Endothelial cell of umbilical vein (primary cell): ENCODE measurements at regions not wholly inside any gene's neighbourhood (a gene's known extent, or its start where the extent isn't known, plus 50 kb on each side); places are given as distances from the start of the nearest gene placed in this dataset.

Source experiments
- BruUV-seq: library from RNA; stranded (reverse); fragments of 400-500 nt; replicated peaks from 2 replicates; lab custom pipeline; 2021; lab: Mats Ljungman, UMichigan
- CTCF ChIA-PET: fragments of 300-600, 350-600 bp; sonication (Branson Sonifier 250); formaldehyde crosslinking; loops from one replicate; lab custom pipeline; 2021; ENCODE audit warnings: antibody characterized with exemption, inconsistent platforms; lab: Charles Lee
- POLR2A ChIA-PET: fragments of 300-600, 350-600 bp; sonication (Branson Sonifier 250); formaldehyde crosslinking; loops from one replicate; lab custom pipeline; 2021; ENCODE audit warnings: antibody characterized with exemption, inconsistent platforms; lab: Charles Lee
- DNase-seq: peaks from one replicate; pipeline ENCODE4 v3.0.0-alpha.2; 2011; ENCODE audit warnings: low read depth, low spot score
- FAIRE-seq: peaks from 2 replicates; lab custom pipeline; 2011; peaks lifted over from hg19 to GRCh38; lab: Jason Lieb, UNC
- H2AFZ ChIP-seq: 2 replicates; pipeline ENCODE4 v1.6.0; 2012; ENCODE audit warnings: low read depth, low read length, control low read depth, inconsistent platforms
- H3K27ac ChIP-seq: 2 replicates; pipeline ENCODE4 v1.5.1; 2011; ENCODE audit warnings: low read depth, mild to moderate bottlenecking, control low read depth, low read length, moderate library complexity; ENCODE audit not compliant: insufficient read depth
- H3K27me3 ChIP-seq, 2 experiments: 2 replicates each; pipeline versions ENCODE4 v1.6.0 to v1.6.1; 2011; ENCODE audit warnings: low read length in 2 of 2, mixed read lengths in 1 of 2; ENCODE audit not compliant: control insufficient read depth in 2 of 2, insufficient read depth in 2 of 2
- H3K36me3 ChIP-seq, 2 experiments: 2 replicates in 1 of 2; 3 replicates in 1 of 2; pipeline ENCODE4 v1.5.1; 2011; ENCODE audit warnings: low read length in 2 of 2, mild to moderate bottlenecking in 1 of 2, moderate library complexity in 1 of 2; ENCODE audit not compliant: control insufficient read depth in 2 of 2, insufficient read depth in 2 of 2; ENCODE audit errors: extremely low read depth in 1 of 2
- H3K4me1 ChIP-seq: 3 replicates; pipeline ENCODE4 v1.5.1; 2011; ENCODE audit warnings: mild to moderate bottlenecking, low read length; ENCODE audit not compliant: control insufficient read depth, insufficient read depth; ENCODE audit errors: extremely low read depth
- H3K4me2 ChIP-seq: 2 replicates; pipeline ENCODE4 v1.6.1; 2011; ENCODE audit warnings: low read length, control low read depth, mixed read lengths; ENCODE audit not compliant: insufficient read depth
- H3K4me3 ChIP-seq, 3 experiments: fragments of 200-600 bp in 1 of 3; sonication (generic), shearing (Covaris generic) in 1 of 3; replicated peaks in 1 of 3; 2 replicates each; pipeline ENCODE4 v1.5.1; 2011 to 2016; ENCODE audit warnings: control low read depth in 3 of 3, low read length in 3 of 3, mild to moderate bottlenecking in 2 of 3, inconsistent platforms in 1 of 3, low read depth in 1 of 3, moderate library complexity in 1 of 3; ENCODE audit not compliant: insufficient read depth in 1 of 3
- H3K79me2 ChIP-seq: 2 replicates; pipeline ENCODE4 v1.6.0; 2012; ENCODE audit warnings: low read length, inconsistent platforms; ENCODE audit not compliant: control insufficient read depth, insufficient read depth
- H3K9ac ChIP-seq: replicated peaks from 2 replicates; pipeline ENCODE3; 2011; ENCODE audit warnings: low read length, control low read depth; ENCODE audit not compliant: insufficient read depth; ENCODE audit errors: extremely low read depth
- H3K9me1 ChIP-seq: replicated peaks from 3 replicates; pipeline ENCODE4 v1.6.0; 2011; ENCODE audit warnings: mild to moderate bottlenecking, low read length; ENCODE audit not compliant: control insufficient read depth, insufficient read depth; ENCODE audit errors: extremely low read depth
- H3K9me3 ChIP-seq: replicated peaks from 2 replicates; pipeline ENCODE4 v1.5.1; 2012; ENCODE audit warnings: low read length, inconsistent platforms; ENCODE audit not compliant: control insufficient read depth, insufficient read depth
- H4K20me1 ChIP-seq: replicated peaks from 2 replicates; pipeline ENCODE3; 2011; ENCODE audit warnings: mild to moderate bottlenecking, low read length; ENCODE audit not compliant: control insufficient read depth, insufficient read depth; ENCODE audit errors: extremely low read depth
- EZH2 ChIP-seq: IDR thresholded peaks from 2 replicates; pipeline ENCODE4 v1.6.1; 2012; ENCODE audit warnings: borderline replicate concordance, low read depth, mild to moderate bottlenecking, moderate library complexity, low read length, inconsistent platforms; ENCODE audit not compliant: severe bottlenecking
- FOS ChIP-seq: IDR thresholded peaks from 2 replicates; pipeline ENCODE4 v1.6.1; 2011; ENCODE audit warnings: mild to moderate bottlenecking, low read length, moderate library complexity, borderline replicate concordance; ENCODE audit not compliant: insufficient read depth
- GATA2 ChIP-seq: IDR thresholded peaks from 2 replicates; pipeline ENCODE4 v1.7.0; 2011; ENCODE audit warnings: low read depth, mild to moderate bottlenecking, moderate library complexity, mixed read lengths, low read length; ENCODE audit not compliant: insufficient read length, insufficient read depth
- JUN ChIP-seq: IDR thresholded peaks from 2 replicates; pipeline ENCODE4 v1.6.1; 2011; ENCODE audit warnings: borderline replicate concordance, low read depth; ENCODE audit not compliant: insufficient read length, insufficient read depth
- MAX ChIP-seq: IDR thresholded peaks from 2 replicates; pipeline ENCODE4 v1.6.1; 2011; ENCODE audit not compliant: insufficient read depth, insufficient read length
- MYC ChIP-seq: IDR thresholded peaks from one replicate; pipeline ENCODE4 v1.6.1; 2011; ENCODE audit warnings: mild to moderate bottlenecking, low read depth, low read length
- POLR2A ChIP-seq: IDR thresholded peaks from 2 replicates; pipeline ENCODE4 v1.6.1; 2012; ENCODE audit warnings: low read depth, mild to moderate bottlenecking, control low read depth, low read length
- POLR2AphosphoS5 ChIP-seq: IDR thresholded peaks from 2 replicates; pipeline ENCODE4 v1.6.1; 2012; ENCODE audit warnings: low read depth, mild to moderate bottlenecking, control low read depth, low read length, moderate library complexity; ENCODE audit not compliant: insufficient read depth
- dilution Hi-C: fragments of 300-500 bp; cut with MboI; formaldehyde crosslinking; loops from one replicate; pipeline ENCODE4 v1.15.0; 2019; ENCODE audit warnings: low sequenced_read_pairs; ENCODE audit not compliant: extremely low pct_ligation_motif_present
- intact Hi-C: fragments of 100-400 bp; cut with micrococcal nuclease; formaldehyde crosslinking; loops from one replicate; pipeline ENCODE4 v1.10.0; 2022
- TF ChIP-seq, protein P1 (sequence below), 2 donors: IDR thresholded peaks; 1 replicate in 1 of 2; 2 replicates in 1 of 2; pipeline ENCODE4 v1.5.1; 2011; ENCODE audit warnings: low read length in 2 of 2, mild to moderate bottlenecking in 2 of 2, moderate library complexity in 2 of 2, control low read depth in 1 of 2, inconsistent platforms in 1 of 2, low read depth in 1 of 2; ENCODE audit not compliant: insufficient read depth in 1 of 2; ENCODE audit errors: extremely low read depth in 1 of 2

GRCh38 chr16:74034200-74034599, 262.4 kb upstream of the PSMD7 start:
- Histone ChIP-seq H3K4me2 (no peak overlapping the region), H4K20me1 (no peaks in the 10 kb centered on the region), H3K9me1 (no peaks in the 10 kb centered on the region), H3K4me1 (no peaks in the 10 kb centered on the region), H3K27me3 (no peaks in the 10 kb centered on the region), H3K27ac (no peak overlapping the region), H2AFZ (no peak overlapping the region), H3K4me3 (no peak overlapping the region), H3K79me2 (no peaks in the 10 kb centered on the region), H3K9ac (no peak overlapping the region), H3K36me3 (no peaks in the 10 kb centered on the region), H3K9me3 (no peaks in the 10 kb centered on the region)
- dilution Hi-C loops = no loop called here
- DNase-seq (no peak), FAIRE-seq (no peak)
- TF ChIP-seq EZH2 (no peak), GATA2 (no peak), FOS (no peak), JUN (no peak), POLR2AphosphoS5 (no peak), POLR2A (no peak), MAX (no peak), MYC (no peak)
- TF ChIP-seq, protein P1, sequence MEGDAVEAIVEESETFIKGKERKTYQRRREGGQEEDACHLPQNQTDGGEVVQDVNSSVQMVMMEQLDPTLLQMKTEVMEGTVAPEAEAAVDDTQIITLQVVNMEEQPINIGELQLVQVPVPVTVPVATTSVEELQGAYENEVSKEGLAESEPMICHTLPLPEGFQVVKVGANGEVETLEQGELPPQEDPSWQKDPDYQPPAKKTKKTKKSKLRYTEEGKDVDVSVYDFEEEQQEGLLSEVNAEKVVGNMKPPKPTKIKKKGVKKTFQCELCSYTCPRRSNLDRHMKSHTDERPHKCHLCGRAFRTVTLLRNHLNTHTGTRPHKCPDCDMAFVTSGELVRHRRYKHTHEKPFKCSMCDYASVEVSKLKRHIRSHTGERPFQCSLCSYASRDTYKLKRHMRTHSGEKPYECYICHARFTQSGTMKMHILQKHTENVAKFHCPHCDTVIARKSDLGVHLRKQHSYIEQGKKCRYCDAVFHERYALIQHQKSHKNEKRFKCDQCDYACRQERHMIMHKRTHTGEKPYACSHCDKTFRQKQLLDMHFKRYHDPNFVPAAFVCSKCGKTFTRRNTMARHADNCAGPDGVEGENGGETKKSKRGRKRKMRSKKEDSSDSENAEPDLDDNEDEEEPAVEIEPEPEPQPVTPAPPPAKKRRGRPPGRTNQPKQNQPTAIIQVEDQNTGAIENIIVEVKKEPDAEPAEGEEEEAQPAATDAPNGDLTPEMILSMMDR (IDR thresholded peaks at IDR 0.05; ENCODE audit: extremely low read depth in 1 of 2, insufficient read depth in 1 of 2, low read depth in 1 of 2, low read length in 2 of 2) = no peak
- intact Hi-C loops = loop anchor here (10.0 kb wide), 1 partner anchor 1909 kb away; no protein-coding TSS in a partner anchor
- no TSS peak for BruUV-seq
- ChIA-PET CTCF (interaction anchor here (1.3 to 1.9 kb wide), 3 partner anchors 10 to 1909 kb away, joined by 6 to 16 read pairs (median 8); no protein-coding TSS in a partner anchor), POLR2A (no interaction called here)
